H1 (cell line): ENCODE measurements at regions not wholly inside any gene's neighbourhood (a gene's known extent, or its start where the extent isn't known, plus 50 kb on each side); places are given as distances from the start of the nearest gene placed in this dataset.

Source experiments
- CTCF ChIA-PET: fragments of 300-600 bp; sonication (Branson Sonifier 250); formaldehyde crosslinking; loops from one replicate; lab custom pipeline; 2021; ENCODE audit not compliant: partially characterized antibody; lab: Charles Lee
- POLR2A ChIA-PET: fragments of 300-600 bp; sonication (Branson Sonifier 250); formaldehyde crosslinking; loops from one replicate; lab custom pipeline; 2021; ENCODE audit warnings: inconsistent platforms; ENCODE audit not compliant: partially characterized antibody; lab: Charles Lee
- DNase-seq, 2 experiments: peaks; one replicate each; pipeline versions ENCODE4 v3.0.0 to v3.0.0-alpha.2; 2010 to 2022; ENCODE audit warnings: low spot score in 2 of 2, low read depth in 1 of 2, mixed read lengths in 1 of 2
- FAIRE-seq: peaks from 2 replicates; lab custom pipeline; 2011; peaks lifted over from hg19 to GRCh38; lab: Jason Lieb, UNC
- H2AFZ ChIP-seq: 2 replicates; pipeline ENCODE4 v1.8.1; 2012; ENCODE audit warnings: low read length, inconsistent platforms
- H2AK5ac ChIP-seq: 2 replicates; pipeline ENCODE4 v1.6.1; 2013; ENCODE audit warnings: low read depth, low read length
- H2BK120ac ChIP-seq: replicated peaks from 2 replicates; pipeline ENCODE3; 2013; ENCODE audit warnings: low read depth, low read length, inconsistent platforms
- H2BK12ac ChIP-seq: 2 replicates; pipeline ENCODE4 v1.6.1; 2013; ENCODE audit warnings: low read depth, low read length
- H2BK15ac ChIP-seq: 2 replicates; pipeline ENCODE4 v1.6.1; 2013; ENCODE audit warnings: low read length
- H2BK20ac ChIP-seq: 2 replicates; pipeline ENCODE4 v1.6.1; 2013; ENCODE audit warnings: low read length
- H2BK5ac ChIP-seq: 2 replicates; pipeline ENCODE4 v1.6.1; 2013; ENCODE audit warnings: low read depth, low read length
- H3K14ac ChIP-seq: 2 replicates; pipeline ENCODE4 v1.6.1; 2013; ENCODE audit warnings: inconsistent platforms; ENCODE audit not compliant: insufficient read length
- H3K18ac ChIP-seq: 2 replicates; pipeline ENCODE4 v1.6.1; 2013; ENCODE audit warnings: low read length; ENCODE audit errors: extremely low read depth
- H3K23ac ChIP-seq: 2 replicates; pipeline ENCODE4 v1.6.1; 2013; ENCODE audit warnings: inconsistent platforms; ENCODE audit not compliant: insufficient read length
- H3K23me2 ChIP-seq: 2 replicates; pipeline ENCODE4 v1.6.1; 2013; ENCODE audit warnings: low read depth, low read length
- H3K27ac ChIP-seq: 2 replicates; pipeline ENCODE4 v1.6.1; 2011; ENCODE audit warnings: low read depth, low read length, inconsistent platforms
- H3K27me3 ChIP-seq, 4 experiments: replicated peaks in 1 of 4; 1 replicate in 1 of 4; 2 replicates in 3 of 4; pipeline versions ENCODE4 v1.6.1 to v1.8.1; 2011 to 2013; ENCODE audit warnings: low read length in 3 of 4, mild to moderate bottlenecking in 3 of 4, inconsistent platforms in 2 of 4, mixed read lengths in 2 of 4, moderate library complexity in 1 of 4; ENCODE audit not compliant: control insufficient read depth in 3 of 4, insufficient read depth in 3 of 4; ENCODE audit errors: extremely low read depth in 1 of 4
- H3K36me3 ChIP-seq, 4 experiments: 2 replicates each; pipeline versions ENCODE4 v1.6.1 to v1.8.1; 2011 to 2013; ENCODE audit warnings: mild to moderate bottlenecking in 4 of 4, low read length in 3 of 4, moderate library complexity in 2 of 4, control low read depth in 1 of 4, inconsistent platforms in 1 of 4; ENCODE audit not compliant: insufficient read depth in 4 of 4, control insufficient read depth in 2 of 4
- H3K4ac ChIP-seq: replicated peaks from 2 replicates; pipeline ENCODE3; 2013; ENCODE audit warnings: low read length, low read depth, mixed read lengths, inconsistent platforms; ENCODE audit not compliant: insufficient read length
- H3K4me1 ChIP-seq, 4 experiments: replicated peaks in 1 of 4; 1 replicate in 1 of 4; 2 replicates in 3 of 4; pipeline versions ENCODE4 v1.6.1 to v1.8.1; 2011 to 2013; ENCODE audit warnings: low read length in 3 of 4, inconsistent platforms in 2 of 4, mixed read lengths in 1 of 4; ENCODE audit not compliant: insufficient read depth in 4 of 4, control insufficient read depth in 3 of 4
- H3K4me2 ChIP-seq, 2 experiments: 2 replicates each; pipeline versions ENCODE4 v1.6.1 to v1.8.1; 2011 to 2013; ENCODE audit warnings: low read depth in 2 of 2, low read length in 2 of 2, control low read depth in 1 of 2, inconsistent platforms in 1 of 2, mild to moderate bottlenecking in 1 of 2; ENCODE audit not compliant: insufficient read depth in 1 of 2
- H3K4me3 ChIP-seq, 4 experiments: fragments of 200-600, 300-600 bp in 1 of 4; sonication (generic), shearing (Covaris generic), sonication (Bioruptor Twin) in 1 of 4; 2 replicates each; pipeline versions ENCODE4 v1.5.1 to v1.8.1; 2011 to 2016; ENCODE audit warnings: low read length in 4 of 4, low read depth in 3 of 4, control low read depth in 2 of 4, inconsistent platforms in 2 of 4, mild to moderate bottlenecking in 2 of 4, mixed read lengths in 1 of 4, moderate library complexity in 1 of 4; ENCODE audit not compliant: insufficient read depth in 2 of 4; ENCODE audit errors: extremely low read depth in 1 of 4
- H3K56ac ChIP-seq: replicated peaks from 2 replicates; pipeline ENCODE3; 2013; ENCODE audit warnings: low read depth, mild to moderate bottlenecking, mixed read lengths, low read length, inconsistent platforms; ENCODE audit not compliant: insufficient read length
- H3K79me1 ChIP-seq: 2 replicates; pipeline ENCODE4 v1.6.1; 2013; ENCODE audit warnings: low read depth, low read length, control low read depth
- H3K79me2 ChIP-seq, 2 experiments: 2 replicates each; pipeline versions ENCODE4 v1.6.1 to v1.8.1; 2012 to 2013; ENCODE audit warnings: low read length in 2 of 2, mild to moderate bottlenecking in 2 of 2, inconsistent platforms in 1 of 2; ENCODE audit not compliant: insufficient read depth in 2 of 2, control insufficient read depth in 1 of 2
- H3K9ac ChIP-seq, 4 experiments: replicated peaks in 1 of 4; 1 replicate in 1 of 4; 2 replicates in 3 of 4; pipeline versions ENCODE4 v1.6.1 to v1.8.1; 2011 to 2013; ENCODE audit warnings: low read depth in 3 of 4, low read length in 3 of 4, control low read depth in 2 of 4, mild to moderate bottlenecking in 2 of 4, moderate library complexity in 2 of 4, inconsistent platforms in 1 of 4; ENCODE audit errors: extremely low read depth in 1 of 4
- H3K9me3 ChIP-seq, 2 experiments: 2 replicates each; pipeline versions ENCODE4 v1.6.1 to v1.8.1; 2012 to 2013; ENCODE audit warnings: mild to moderate bottlenecking in 2 of 2, moderate library complexity in 2 of 2, control low read depth in 1 of 2, inconsistent platforms in 1 of 2, low read depth in 1 of 2, low read length in 1 of 2, mixed read lengths in 1 of 2; ENCODE audit not compliant: insufficient read depth in 2 of 2
- H4K20me1 ChIP-seq, 2 experiments: replicated peaks in 1 of 2; 2 replicates each; pipeline versions ENCODE3 to v1.8.1; 2011 to 2013; ENCODE audit warnings: inconsistent platforms in 2 of 2, low read length in 2 of 2, mild to moderate bottlenecking in 1 of 2; ENCODE audit not compliant: insufficient read depth in 2 of 2, control insufficient read depth in 1 of 2
- H4K5ac ChIP-seq: 2 replicates; pipeline ENCODE4 v1.6.1; 2013; ENCODE audit warnings: low read length, low read depth, mixed read lengths, inconsistent platforms; ENCODE audit not compliant: insufficient read length
- H4K8ac ChIP-seq: 2 replicates; pipeline ENCODE4 v1.8.0; 2013; ENCODE audit warnings: mild to moderate bottlenecking, moderate library complexity, low read length, inconsistent platforms; ENCODE audit not compliant: insufficient read depth; ENCODE audit errors: extremely low read depth
- H4K91ac ChIP-seq: replicated peaks from 2 replicates; pipeline ENCODE3; 2013; ENCODE audit warnings: low read length, mixed read lengths, inconsistent platforms; ENCODE audit not compliant: insufficient read length
- BACH1 ChIP-seq: IDR thresholded peaks from 2 replicates; pipeline ENCODE4 v1.6.1; 2012; ENCODE audit warnings: low read length, improper control_type of control experiment
- KDM1A ChIP-seq: fragments of 200-600, 300-600 bp; sonication (generic); IDR thresholded peaks from 2 replicates; pipeline ENCODE4 v1.7.1; 2016; ENCODE audit warnings: mild to moderate bottlenecking, low read length, borderline replicate concordance
- POLR2AphosphoS5 ChIP-seq: IDR thresholded peaks from 2 replicates; pipeline ENCODE4 v1.6.1; 2011; ENCODE audit warnings: low read depth, low read length
- RNF2 ChIP-seq: fragments of 200-900, 300-1000 bp; sonication (generic); IDR thresholded peaks from 2 replicates; pipeline ENCODE4 v1.7.1; 2016; ENCODE audit warnings: borderline replicate concordance, low read depth, mild to moderate bottlenecking, antibody characterized with exemption, low read length; ENCODE audit not compliant: poor library complexity, severe bottlenecking; ENCODE audit errors: missing control alignments
- SIX5 ChIP-seq: IDR thresholded peaks from 2 replicates; pipeline ENCODE4 v1.6.1; 2011; ENCODE audit warnings: mild to moderate bottlenecking, low read depth, low read length
- TAF7 ChIP-seq: optimal IDR thresholded peaks from 2 replicates; pipeline ENCODE3; 2011; ENCODE audit warnings: low read depth, mild to moderate bottlenecking, inconsistent platforms, low read length, moderate library complexity, borderline replicate concordance
- WGBS, 2 experiments: shearing (Covaris generic) in 1 of 2; methylation state at CpG; one replicate each; pipeline versions ENCODE4 v1.1.6 to v1.1.7; 2013 to 2015; ENCODE audit warnings: low lambda C conversion rate in 2 of 2, mixed read lengths in 2 of 2, inconsistent platforms in 1 of 2, low coverage in 1 of 2, missing lambda C conversion rate in 1 of 2; ENCODE audit not compliant: insufficient replicate concordance in 2 of 2, insufficient coverage in 1 of 2, insufficient read length in 1 of 2; ENCODE audit errors: extremely low coverage in 1 of 2, missing lambda C conversion rate in 1 of 2; 5-methylcytosine and 5-hydroxymethylcytosine counted together

DNA sequence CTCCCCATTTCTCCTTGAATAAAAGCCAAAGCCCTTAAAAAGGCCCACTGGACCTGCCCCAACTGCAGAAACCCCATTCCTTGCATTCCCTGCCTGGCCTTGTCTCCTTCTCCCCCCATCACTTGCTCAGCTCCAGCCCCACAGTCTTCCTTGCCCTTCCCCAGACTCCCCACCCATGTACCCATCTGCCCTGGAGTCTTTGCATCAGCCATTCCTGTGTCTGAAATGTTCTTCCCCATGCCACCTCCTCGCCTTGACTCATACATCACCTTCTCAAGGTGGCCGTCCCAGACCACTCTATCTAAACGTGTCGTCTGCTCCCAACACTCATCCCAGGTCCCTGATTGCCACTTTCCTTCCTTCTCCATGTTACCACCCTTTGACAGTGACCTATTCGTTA lies 77.4 kb upstream of the SHANK2 start:
- H3K56ac ChIP-seq = no peak overlapping the region
- H3K79me2 ChIP-seq = no peaks in the 10 kb centered on the region
- no peak overlapping the region for H3K27ac ChIP-seq
- no peak overlapping the region for H2AK5ac ChIP-seq
- TF ChIP-seq POLR2AphosphoS5 (no peak), SIX5 (no peak), RNF2 (no peak), KDM1A (no peak), BACH1 (no peak), TAF7 (no peak)
- H2BK15ac ChIP-seq = no peak overlapping the region
- CTCF ChIA-PET = interaction anchor here (1.7 kb wide), 1 partner anchor 91 kb away, joined by 6 read pairs; no protein-coding TSS in a partner anchor
- no peak overlapping the region for H2BK120ac ChIP-seq
- no peaks in the 10 kb centered on the region for H4K20me1 ChIP-seq
- no peak for DNase-seq
- FAIRE-seq = no peak
- H3K27me3 ChIP-seq = no peaks in the 10 kb centered on the region
- H3K9me3 ChIP-seq = peaks cover 32 to 37% of the 10 kb centered on the region in 2 experiments
- H4K91ac ChIP-seq = no peak overlapping the region
- no peaks in the 10 kb centered on the region for H3K23me2 ChIP-seq
- H2BK5ac ChIP-seq = no peak overlapping the region
- no peak overlapping the region for H3K4me2 ChIP-seq
- no peak overlapping the region for H3K23ac ChIP-seq
- H3K79me1 ChIP-seq = no peaks in the 10 kb centered on the region
- POLR2A ChIA-PET = no interaction called here
- H3K14ac ChIP-seq = no peak overlapping the region
- H2BK20ac ChIP-seq = no peak overlapping the region
- H2BK12ac ChIP-seq = no peak overlapping the region
- no peak overlapping the region for H2AFZ ChIP-seq
- no peaks in the 10 kb centered on the region for H3K36me3 ChIP-seq
- WGBS, 2 experiments = 88% methylated on average over 5 of the region's 5 CpGs; no CpG with 5 or more reads in 1 of the 2 experiments
- no peak overlapping the region for H3K9ac ChIP-seq
- H3K18ac ChIP-seq = no peak overlapping the region
- no peaks in the 10 kb centered on the region for H3K4me1 ChIP-seq
- H3K4ac ChIP-seq = no peak overlapping the region
- no peak overlapping the region for H4K5ac ChIP-seq
- H3K4me3 ChIP-seq = no peak overlapping the region
- no peak overlapping the region for H4K8ac ChIP-seq
